D341Med (cell line): ENCODE measurements at regions not wholly inside any gene's neighbourhood (a gene's known extent, or its start where the extent isn't known, plus 50 kb on each side); places are given as distances from the start of the nearest gene placed in this dataset.
"Not testable (repeated sequence)": the region's sequence is repeated elsewhere in the genome, so short reads cannot be mapped to it uniquely, and the experiment has no call there.

Experiments used
- DNase-seq: peaks from one replicate; pipeline ENCODE4 v3.0.0; 2012; ENCODE audit warnings: low spot score

DNA sequence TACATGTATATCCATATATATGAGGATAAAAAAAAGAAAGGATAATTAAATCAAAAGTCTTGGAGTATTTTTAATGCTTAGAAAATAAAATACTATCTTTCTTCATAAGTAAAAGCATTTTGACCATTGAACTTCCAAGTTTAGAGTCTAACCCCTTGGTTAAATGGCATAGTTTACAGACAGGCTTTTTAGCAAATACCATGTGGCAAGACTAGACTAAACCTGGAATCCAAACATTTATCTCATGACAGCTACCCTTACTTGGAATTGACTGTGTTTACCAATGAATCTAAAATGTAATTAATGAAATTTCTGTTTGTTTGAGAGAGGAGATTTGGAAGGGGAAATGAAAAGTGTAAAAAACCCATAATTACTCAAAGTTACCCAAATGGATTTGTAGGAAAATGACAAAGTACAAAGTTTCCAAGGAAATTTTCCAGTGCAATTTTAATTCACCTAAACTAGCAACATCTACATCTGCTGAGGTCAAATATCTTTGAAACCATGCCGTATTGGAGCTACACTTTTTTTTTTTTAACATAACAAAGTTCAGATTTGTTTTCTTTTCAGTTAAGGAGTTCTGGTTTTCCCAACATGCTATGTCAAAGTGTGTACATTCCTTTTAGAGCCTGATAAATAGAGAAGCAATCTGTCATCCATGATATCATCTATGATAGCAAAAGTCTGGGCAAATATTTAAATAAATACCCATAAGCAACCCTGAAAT lies 272.1 kb upstream of the DAB2 start:
- no peak for DNase-seq

DNA sequence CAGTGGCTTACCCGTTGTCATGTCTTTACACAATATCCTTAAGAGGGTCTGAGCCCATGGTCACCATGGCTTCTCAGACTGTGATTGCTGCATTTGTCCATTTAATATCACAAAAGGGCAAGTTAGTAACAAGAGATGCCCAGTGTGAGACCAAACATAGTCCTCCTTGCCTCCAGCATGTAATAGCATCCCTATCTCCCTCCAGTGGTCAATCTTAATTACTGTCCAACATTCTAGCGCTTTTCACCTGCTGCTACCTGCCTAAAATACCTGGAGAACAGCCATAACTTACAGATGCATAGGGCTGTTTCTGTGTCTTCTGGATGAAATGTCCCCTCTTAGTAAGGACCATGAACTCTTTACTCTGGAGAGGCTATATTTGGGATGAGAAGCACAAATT lies 267.2 kb upstream of the DAB2 start:
- no peak for DNase-seq

DNA sequence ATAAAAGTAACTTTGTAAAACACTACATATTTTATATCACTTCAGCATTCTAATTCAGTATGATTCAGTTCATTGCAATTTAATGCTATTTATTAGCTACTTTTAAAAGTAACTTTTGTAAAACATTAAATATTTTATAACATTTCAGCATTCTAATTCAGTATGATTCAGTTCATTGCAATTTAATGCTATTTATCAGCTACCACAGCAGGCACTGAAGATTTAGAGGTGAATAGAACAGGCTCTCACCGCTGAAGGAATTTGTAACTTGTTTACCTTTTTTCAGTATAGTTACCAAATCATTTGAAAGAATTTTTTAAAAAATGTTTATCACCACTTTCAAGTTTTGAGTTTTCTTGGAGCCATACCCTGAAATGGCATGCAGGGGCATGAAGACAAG lies 266.4 kb upstream of the DAB2 start:
- no peak for DNase-seq

DNA sequence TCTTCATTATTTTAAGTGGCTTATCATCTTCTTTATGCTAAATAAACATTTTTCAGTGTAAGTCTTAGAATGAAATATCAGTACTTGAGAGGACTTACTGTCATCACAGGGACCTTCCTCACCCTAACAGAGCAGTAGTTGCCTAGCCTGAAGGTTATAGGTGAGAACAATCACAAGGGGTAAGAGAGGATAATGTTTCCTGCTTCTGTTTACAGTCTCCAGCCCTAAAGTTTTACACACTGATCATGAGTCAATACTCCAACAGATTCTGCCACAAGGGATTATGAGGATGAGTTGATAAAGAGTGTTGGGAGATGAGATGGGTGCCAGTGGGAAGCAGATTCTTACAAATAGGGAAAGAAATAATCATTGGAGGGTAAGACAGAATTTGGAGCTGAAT lies 265.1 kb upstream of the DAB2 start:
- no peak for DNase-seq

DNA sequence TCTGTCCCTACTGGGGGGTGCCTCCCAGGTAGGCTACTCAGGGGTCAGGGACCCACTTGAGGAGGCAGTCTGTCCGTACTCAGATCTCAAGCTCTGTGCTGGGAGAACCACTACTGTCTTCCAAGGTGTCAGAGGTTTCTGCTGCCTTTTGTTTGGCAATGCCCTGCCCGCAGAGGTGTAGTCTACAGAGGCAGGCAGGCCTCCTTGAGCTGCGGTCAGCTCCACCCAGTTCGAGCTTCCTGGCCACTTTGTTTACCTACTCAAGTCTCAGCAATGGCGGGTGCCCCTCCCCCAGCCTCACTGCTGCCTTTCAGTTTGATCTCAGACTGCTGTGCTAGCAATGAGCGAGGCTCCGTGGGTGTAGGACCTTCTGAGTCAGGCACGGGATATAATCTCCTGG lies 263.1 kb upstream of the DAB2 start:
- not testable (repeated sequence) for DNase-seq

DNA sequence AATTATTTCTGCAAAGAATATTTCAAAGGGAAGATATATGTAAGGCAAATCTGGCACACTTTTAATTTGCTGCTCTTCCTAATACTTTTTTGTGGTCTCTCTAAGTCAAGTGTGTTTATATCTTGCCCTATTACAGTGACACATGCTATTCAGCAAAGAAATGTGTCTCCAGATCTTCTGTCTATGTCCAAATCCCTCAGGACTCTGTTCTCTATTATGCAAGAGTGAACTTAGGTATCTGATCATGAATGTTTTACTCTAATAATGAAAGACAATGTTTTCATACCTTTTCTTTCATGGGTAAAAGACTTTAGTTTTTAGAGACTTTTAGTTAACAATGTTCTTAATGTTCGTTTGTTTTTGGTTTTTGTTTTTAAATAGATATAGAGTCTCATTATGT lies 255.4 kb upstream of the DAB2 start:
- DNase-seq = no peak

DNA sequence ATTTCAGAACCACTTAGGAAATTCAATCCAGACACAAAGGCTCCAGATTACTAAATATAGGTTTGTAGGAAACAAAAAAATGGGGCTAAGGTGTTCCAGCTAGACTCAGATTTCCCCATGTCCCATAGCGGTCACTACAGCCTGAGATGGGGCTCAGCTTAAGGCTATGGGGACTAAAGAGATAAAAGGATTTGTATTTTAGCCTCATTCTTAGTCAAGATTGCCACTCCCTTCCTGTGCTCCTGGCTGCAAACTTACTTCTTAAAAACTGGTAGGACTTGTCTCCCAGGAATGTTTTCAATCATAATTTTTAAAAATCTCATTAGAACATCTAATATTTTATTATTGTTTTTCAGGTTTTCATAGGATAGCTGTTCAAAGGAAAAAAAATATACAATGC lies 253.8 kb upstream of the DAB2 start:
- DNase-seq = no peak

DNA sequence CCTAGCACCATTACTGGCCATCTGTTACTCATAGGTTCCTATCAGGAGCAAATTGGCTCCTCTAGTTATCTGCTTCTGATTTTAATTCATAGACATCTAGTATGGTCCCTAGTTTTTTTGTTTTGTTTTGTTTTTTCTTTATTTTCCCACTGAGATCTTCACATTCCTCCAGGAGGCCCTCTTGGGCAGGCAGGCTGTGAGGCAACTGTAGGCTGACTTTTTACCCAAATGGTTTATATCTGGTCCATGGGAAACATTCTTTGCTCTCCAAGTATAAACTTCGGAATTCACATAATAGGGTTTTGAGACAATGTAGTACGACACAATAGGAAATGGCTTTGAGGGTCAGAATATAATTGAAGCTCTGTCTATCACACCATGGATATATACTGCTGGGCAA lies 250.9 kb upstream of the DAB2 start:
- DNase-seq = no peak

DNA sequence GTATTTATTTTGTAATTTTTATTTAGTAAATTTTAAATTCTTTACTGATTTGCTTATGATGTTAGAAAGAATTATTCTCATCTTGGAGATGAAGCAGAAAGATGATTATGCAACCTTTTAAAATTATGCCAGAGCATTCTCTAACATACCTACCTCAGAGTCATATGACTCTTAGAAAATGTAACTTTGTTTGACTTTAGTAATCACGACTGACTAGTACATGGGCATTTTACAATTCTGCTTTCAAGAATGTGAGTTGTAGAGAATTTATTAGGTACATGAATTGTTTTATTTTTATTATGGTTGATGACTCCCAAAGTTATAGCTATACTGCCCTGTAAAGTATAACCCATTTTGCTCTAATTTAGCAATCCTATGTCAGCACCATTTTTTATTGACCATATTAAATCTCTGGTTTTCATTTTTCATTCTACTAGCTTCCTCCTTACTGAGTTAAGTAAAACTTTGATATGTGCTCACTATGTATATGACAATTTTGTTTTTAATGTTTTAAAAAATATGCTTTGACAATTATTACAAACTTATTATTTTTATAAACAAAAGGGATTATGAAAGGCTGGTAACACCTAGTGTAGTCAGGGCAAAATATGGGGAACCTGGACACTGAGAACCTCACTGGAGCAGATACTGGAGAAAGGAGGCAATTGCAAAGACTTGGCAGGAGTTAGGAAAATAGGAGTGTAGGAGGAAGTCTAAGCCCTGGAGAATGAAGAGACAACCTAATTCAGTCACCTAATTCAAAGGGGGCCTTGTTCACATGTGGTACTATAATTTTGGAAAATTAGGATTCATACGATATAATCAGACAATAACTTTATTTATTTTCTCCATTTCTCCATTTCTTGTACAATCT lies 249.7 kb upstream of the DAB2 start:
- no peak for DNase-seq

DNA sequence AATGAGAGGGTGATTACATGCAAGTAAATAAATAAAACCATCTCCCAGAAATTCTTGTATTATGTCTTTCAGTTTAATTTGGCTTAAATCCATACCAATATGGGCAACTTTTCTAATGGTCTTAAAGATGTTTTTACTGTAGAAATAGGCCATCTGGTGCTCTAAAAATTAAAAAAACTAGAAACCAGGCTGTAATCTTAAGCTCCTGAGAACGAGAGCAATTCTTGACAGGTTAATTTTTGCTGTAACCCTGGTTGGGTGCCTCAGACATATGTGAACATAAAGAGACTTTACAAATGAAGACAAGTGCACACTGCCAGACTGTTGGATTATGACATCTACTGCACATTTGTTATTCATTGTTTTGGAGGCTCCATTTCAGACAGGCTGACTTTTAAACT lies 246.8 kb upstream of the DAB2 start:
- no peak for DNase-seq

DNA sequence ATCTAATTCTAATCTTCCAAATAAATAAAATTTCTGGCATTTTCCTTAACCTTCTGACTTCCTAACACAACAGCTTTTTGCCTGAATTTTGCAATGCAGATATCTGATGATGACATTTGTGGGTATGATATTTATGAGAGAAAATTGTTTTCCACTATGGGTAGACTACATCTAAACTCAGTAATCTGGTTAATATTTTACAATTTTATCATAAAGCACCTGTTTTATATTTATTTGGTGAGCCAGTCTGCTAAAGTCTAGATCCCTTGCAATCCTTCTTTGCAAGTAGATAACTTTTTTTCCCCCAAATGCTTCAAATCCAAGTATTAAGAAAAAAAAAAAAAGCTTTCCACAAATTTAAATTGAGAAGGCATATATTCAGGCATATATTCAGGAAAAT lies 246.2 kb upstream of the DAB2 start:
- DNase-seq = no peak

DNA sequence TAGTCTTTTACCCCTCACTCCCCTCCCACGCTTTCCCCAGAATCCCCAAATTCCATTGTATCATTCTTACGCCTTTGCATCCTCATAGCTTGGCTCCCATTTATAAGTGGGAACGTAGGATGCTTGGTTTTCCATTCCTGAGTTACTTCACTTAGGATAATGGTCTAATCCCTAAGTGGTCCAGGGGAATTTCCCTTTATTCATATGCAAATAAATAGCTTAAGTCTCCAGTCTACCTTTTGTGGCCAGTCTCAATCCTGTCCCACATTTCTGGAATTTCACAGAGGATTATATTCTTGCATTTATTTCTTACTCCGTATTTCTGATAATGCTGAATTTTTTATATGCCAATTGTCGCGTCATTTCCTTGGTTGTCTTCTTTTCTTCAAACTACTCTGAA lies 245.6 kb upstream of the DAB2 start:
- no peak for DNase-seq

DNA sequence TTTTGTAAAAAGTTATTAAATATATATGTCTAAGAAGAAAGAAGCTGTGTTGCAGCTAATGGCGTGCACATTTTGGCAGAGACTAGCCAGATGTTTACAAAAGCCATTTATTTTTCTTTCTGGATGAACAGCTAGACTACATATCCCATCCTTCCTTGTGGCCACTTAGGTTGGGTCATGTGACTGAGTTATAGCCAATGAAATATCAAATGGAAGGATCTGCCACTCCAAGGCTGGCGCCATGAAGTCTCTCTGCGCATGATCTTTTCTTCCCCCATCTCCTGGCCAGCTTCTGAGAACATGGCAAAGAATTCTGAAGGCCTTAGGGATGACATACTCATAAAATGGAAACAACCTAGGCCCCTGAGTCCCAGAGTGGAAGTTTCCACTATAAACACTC lies 244.2 kb upstream of the DAB2 start:
- DNase-seq = no peak

DNA sequence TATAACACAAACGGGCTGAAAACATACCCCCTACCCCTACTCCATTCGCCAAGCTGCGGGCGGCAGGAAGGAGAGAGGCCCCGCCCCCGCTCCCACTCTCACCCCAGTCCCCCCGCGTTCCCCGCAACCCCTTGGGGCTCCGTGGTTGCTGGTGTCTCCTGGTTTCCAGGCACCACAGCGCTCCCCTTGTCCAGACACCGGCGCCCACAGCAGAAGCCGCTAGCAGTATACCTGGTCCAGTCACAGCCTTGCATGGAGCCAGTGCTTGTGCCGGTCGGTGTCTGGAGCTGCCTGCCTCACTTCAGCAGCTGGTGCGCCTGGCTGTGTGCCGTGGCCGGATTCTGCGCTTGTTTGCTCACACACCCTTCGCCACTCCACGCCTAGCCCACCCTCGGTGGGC lies 240.5 kb upstream of the DAB2 start:
- DNase-seq = no peak

DNA sequence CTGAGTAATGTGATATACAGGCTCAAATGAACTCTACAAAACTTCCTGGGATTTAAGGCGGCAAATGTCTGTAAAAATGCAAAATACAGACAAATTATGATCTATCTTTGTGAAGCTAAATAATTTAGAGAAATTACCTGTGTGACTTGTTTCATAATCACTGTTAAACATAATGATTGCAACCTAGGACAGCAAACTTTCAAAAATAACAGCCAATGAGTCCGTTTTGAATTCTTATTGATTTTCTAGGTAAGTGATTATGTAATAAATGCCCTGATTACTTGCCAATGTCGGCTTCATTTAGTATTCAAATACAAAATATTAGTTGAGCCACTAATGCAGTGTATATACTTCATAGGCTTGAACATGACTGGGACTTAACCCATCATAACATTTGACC lies 238.2 kb upstream of the DAB2 start:
- no peak for DNase-seq

DNA sequence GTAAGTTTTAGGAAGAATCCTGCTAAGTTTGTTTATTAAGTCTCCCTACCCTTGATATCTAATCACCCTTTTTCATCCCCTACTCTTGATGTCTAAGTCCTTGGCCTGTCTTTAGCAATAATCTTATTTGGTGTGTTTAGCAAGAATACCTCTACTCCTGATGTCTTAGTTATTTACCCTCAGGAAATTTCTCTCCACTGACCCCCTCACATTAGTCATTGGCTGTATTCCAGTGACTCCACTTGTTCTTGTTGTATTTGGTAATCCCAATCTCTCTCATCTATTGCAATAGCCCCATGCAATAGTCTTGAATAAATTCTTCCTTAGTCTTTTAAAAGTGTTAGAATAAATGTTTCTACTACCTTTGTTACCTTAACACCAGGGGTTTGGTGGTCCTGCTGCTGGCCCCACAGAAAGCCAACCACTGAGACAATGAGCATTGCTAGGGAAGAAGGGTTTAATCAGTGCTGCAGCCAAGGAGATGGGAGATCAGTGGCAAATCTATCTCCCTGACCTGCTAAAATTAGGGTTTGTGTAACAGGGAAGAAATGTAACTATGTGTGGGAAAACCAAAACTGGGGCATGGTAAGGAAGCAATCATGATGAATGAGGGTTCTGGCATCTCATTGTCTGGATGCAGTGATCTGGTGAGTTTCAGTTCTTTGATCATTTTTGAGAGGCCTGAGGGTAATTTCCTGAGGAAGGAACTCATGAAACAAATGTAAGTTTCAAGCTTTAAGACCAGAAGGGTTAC lies 236.4 kb upstream of the DAB2 start:
- no peak for DNase-seq

DNA sequence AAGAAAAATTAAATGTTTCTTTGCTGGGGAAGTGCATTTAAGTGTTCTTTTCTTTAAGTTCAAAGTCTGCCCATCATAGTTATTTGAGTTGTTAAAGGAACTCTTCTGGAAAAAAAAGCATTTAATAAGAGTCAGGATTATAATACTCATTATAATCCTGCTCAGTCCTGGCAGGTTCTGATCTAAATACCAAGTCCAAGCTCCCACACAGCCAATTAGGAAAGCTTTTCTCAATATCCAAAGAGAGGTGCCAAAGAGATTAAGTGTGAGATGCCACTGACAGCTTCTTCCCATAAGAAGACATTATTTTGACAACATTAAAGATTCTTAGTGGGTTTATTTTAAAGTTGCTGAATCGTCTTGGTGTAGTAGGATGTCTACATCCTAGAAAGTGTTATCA lies 235.2 kb upstream of the DAB2 start:
- DNase-seq = no peak

DNA sequence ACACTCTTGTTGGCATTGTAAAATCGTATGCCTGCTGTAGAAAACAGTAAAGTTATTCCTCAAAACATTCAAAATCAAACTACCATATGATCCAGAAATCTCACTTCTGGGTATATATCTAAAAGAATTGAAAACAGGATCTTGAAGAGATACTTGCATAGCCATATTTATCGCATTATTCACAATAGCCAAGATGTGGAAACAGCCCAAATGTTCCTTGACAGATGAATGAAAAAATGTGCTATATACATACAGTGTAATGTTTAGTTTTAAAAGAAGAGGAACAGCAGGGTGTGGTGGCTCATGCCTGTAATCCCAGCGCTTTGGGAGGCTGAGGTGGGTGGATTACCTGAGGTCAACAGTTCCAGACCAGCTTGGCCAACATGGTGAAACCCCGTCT lies 234.1 kb upstream of the DAB2 start:
- DNase-seq = no peak

DNA sequence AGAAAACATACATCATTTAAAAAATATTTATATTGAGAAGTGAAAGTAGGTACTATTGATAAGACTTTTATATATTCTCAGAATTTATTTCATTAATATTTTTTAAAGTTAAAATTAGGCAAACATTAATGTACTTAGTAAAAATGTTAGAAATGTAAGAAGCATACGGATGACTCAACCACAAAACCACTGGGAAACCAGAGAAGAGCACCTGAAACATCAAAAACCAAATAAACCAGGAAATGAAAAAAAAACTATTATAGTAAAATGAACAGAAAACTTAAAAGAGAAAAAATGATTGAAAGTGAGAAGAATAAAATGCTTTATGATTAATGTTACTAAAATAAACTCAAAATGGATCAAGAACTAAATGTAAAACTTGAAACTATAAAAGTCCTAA lies 233.2 kb upstream of the DAB2 start:
- no peak for DNase-seq

DNA sequence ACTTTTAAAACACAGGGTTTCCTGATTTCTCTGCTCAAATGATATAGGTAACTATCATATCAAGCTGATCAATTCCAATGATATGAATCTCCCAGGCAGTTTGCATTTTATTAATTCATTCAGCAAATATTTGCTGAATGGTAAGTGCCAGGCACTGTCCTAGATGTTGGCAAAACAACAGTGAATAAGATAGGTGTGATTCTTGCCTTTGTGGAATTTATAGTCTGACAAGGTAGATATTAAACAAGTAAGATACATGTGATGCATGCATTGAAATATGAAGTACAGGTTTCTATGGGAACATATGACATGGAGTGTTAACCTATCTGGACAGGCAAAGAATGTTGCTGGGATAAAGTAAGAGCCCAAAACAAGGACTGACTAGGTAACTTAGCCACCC lies 231.8 kb upstream of the DAB2 start:
- no peak for DNase-seq

DNA sequence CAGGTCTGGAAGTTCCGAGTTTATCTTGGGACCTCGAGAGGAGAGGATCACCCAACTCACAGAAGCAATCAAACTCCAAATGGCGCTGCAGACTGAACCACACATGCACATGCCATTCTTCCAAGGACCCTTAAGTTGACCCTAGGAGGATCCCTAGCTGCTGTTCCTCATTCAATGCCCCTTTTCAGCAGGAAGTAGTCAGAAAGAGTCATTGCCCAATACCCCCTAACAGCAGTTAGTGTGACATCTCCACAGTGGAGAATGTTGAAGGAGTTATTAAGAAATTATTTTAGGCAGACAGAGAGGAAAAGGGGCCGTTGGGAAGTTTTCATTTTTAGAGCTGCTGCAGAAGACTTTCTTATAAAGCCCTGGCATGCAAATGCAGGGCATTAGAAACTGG lies 229.9 kb upstream of the DAB2 start:
- no peak for DNase-seq

DNA sequence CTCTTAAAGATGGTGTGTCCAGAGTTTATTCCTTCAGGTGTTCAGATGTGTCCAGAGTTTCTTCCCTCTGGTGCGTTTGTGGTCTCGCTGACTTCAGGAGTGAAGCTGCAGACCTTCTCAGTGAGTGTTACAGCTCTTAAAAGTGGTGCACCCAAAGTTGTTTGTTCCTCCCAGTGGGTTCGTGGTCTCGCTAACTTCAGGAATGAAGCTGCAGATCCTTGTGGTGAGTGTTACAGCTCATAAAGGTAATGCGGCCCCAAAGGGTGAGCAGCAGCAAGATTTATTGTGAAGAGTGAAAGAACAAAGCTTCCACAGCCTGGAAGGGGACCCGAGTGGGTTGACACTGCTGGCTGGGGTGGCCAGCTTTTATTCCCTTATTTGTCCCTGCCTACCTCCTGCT lies 227.7 kb upstream of the DAB2 start:
- DNase-seq = not testable (repeated sequence)

DNA sequence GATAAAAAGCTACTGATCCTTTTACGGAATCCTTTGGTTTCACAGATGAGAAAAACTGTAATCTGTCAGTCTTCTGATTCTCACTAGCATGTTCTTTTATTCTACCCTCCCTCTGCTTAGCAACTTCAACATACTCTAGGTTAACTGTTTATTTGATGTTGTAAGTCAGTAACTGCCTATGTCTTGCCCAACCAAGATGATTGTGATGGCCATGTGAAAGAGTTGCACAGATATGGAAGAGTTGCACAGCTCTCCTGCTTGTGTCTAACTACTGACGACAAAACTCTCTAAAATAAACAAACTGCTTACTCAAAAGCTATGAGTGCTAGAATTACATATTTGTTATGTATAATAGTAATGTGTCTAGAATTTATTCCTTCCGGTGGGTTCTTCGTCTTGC lies 227.3 kb upstream of the DAB2 start:
- DNase-seq = no peak
